GM19328 (cell line): ENCODE measurements at regions not wholly inside any gene's neighbourhood (a gene's known extent, or its start where the extent isn't known, plus 50 kb on each side); places are given as distances from the start of the nearest gene placed in this dataset.
"Not testable (repeated sequence)": the region's sequence is repeated elsewhere in the genome, so short reads cannot be mapped to it uniquely, and the experiment has no call there.

Experiments used
- ATAC-seq: cut with Tn5 transposase; IDR thresholded peaks from one replicate; pipeline ENCODE4 v1.9.1; 2021; ENCODE audit warnings: mild to moderate bottlenecking, moderate library complexity; ENCODE audit not compliant: unreplicated experiment

GRCh38 chr6:27593861-27594260 is 121.0 kb upstream of the ZNF184 start:
- ATAC-seq: no peak

DNA sequence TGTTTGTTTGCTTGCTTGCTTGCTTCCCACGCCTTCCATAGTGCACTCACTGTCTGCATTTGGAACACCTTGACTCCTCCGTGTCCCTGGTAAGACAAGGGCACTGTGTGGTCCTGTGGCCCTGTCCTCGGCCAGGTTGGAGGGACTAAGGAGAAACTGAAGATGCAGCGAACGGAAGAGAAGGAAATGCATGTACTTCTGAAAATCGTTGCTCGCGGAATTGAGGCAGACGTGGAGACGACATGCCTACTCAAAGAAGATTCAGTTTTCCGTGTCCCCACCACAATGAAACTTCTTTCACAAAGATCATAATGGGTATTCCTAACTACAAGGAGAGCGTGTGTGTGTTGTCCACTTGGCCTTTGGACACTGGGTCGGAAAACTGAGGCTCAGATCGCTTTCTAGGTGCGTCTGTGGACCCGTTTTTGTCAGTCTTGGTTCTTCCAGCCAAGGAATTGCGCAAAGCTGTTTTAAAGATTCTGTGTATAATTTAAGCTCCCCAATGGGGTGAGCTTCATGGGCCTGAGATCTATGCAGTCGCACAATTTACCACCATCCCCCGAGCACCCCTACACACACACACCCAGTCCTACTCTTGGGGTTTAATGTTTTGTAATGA is 120.4 kb upstream of the ZNF184 start:
- ATAC-seq: no peak

- peak; percentile 92 for ATAC-seq
Observed at GRCh38 chr6:27592481-27593199, 119.7 kb upstream of the ZNF184 start.

DNA sequence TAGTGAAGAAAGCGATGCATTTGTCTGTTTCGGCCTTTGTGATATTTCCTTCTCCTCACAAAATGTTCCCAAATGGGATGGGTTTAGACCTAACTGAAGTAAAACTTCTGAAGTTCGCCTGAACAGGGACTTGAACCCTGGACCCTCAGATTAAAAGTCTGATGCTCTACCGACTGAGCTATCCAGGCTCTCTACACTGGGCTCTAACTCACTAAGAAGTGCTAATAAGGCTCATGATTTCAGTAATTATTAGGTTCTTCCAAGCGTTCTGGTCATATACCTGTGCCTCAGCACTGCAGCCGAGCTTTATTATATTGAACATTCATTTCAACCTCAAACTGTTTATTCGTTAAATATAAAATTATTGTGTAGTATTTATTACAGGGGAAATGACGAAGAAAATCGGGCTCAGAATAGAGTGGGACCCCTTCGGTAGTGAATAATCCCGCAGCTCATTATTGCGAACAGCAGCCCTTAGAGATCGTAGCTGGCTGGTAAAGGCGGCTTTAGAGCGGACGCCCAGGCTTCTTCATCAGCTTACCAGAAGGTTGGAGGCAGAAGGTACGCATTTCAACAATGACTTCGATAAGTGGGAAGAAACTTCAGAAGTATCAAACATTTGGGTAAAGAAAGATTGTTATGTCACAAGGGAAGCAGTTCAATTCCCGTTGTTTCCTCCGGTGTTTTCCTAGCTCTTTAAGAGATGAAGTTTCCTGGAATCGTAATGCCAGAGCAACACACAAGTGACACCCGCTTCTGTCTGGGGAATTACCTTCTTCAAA is 119.0 kb upstream of the ZNF184 start:
- ATAC-seq: no peak

GRCh38 chr6:27585316-27585715 is 112.4 kb upstream of the ZNF184 start:
- not testable (repeated sequence) for ATAC-seq

- no peak for ATAC-seq
Observed at GRCh38 chr6:27584326-27584725, 111.4 kb upstream of the ZNF184 start.

- ATAC-seq: no peak
Observed at GRCh38 chr6:27582928-27583725, 110.2 kb upstream of the ZNF184 start.

GRCh38 chr6:27579973-27580372 is 107.1 kb upstream of the ZNF184 start:
- no peak for ATAC-seq

DNA sequence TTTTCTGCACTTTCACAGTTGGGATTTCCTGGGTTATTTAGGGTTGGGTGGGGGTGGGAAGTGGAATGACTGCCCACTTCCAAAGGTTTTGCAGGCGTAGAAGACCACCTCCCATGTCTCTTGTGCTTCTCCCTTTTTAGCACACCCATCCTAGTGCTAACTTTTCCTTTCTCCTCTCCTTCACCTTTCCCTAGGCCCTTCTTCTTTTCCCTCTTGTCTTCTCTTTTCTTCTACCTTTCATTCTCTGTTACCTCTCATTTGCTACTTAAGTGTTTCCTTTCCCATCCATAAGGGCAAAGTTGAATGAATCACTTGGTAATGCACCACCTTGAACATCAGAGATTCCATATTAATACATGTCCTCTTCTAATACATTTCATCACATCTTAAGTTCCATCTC is 105.0 kb upstream of the ZNF184 start:
- no peak for ATAC-seq

GRCh38 chr6:27575594-27576361 is 102.9 kb upstream of the ZNF184 start:
- ATAC-seq: no peak

DNA sequence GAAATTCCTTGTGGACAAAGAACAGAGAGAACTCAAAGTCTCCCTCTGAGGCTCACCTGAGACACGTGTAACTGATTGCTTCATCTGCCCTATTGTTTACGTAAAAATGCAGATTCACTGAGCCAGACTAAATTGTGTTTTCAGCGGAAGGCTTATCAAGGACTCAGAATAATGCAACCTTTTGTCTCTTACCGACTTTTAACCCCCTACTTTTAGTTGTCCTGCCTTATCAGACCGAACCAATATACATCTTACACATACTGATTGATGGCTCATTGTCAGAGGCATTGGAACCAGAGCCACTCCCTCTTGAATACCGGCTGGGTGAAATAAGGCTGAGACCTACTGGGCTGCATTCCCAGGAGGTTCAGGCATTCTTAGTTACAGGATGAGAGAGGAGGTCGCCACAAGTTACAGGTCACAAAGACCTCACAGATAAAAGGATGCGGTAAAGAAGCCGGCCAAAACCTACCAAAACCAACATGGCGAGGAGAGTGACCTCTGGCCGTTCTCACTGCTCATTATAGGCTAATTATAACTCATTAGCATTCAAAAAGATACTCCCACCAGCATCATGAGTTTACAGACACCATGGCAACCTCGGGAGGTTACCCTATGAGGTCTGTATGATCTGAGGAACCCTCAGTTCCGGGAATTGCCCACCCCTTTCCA is 95.5 kb upstream of the ZNF184 start:
- no peak for ATAC-seq

- no peak for ATAC-seq
Observed at GRCh38 chr6:27565839-27566779, 93.2 kb upstream of the ZNF184 start.

- ATAC-seq: no peak
Observed at GRCh38 chr6:27562027-27562410, 89.1 kb upstream of the ZNF184 start.

DNA sequence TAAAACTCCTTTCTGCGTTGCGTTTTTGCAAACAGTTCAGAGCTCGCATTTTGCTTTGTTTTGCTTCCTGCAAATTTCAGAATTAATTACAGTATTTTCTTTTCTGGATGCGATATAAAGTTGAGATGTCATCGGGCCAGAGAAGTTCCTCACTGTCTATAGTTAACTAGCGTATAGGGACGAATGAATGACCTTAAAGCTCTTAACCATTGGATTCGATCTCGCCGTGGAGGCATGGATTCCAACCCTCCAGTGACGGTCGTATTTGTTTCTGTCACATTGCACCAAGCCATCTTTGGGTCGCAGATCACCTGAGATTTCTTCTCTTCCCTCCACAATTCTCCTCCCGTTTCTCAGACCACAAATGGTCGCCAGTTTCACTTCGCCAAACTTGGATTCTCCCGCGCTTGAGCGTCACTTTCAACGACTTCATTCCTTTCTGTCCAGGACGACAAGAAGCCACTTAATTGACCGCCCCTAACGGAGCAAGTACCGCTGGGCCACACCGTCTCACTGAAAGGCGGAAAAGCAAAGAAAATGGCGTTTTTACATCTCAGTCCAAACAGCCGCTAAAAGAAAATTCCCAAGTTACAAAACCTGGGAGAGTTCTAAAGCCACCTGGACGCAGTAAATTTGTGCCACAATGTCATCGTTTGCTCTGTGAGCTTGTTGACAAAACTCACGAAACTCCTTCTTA is 85.3 kb upstream of the ZNF184 start:
- no peak for ATAC-seq

DNA sequence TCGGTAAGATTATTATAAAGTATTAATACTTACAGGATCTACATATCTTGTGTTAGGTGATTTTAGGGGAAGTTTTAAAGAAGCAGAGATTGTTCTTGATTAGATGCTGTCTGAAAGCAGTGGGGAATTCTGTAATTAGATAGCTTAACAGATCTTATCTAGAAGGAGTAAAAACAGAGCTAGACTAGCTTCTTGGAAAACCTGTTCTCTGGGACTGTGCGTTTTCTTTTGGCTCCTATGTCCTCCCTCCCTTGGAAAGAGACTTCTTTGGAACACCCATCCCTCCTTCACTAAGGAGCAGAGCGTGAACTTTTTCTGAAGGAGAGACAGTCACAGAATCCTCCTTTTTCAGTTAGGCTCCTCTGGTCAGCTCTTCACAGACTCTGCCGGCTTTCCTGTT is 83.5 kb upstream of the ZNF184 start:
- ATAC-seq: no peak

DNA sequence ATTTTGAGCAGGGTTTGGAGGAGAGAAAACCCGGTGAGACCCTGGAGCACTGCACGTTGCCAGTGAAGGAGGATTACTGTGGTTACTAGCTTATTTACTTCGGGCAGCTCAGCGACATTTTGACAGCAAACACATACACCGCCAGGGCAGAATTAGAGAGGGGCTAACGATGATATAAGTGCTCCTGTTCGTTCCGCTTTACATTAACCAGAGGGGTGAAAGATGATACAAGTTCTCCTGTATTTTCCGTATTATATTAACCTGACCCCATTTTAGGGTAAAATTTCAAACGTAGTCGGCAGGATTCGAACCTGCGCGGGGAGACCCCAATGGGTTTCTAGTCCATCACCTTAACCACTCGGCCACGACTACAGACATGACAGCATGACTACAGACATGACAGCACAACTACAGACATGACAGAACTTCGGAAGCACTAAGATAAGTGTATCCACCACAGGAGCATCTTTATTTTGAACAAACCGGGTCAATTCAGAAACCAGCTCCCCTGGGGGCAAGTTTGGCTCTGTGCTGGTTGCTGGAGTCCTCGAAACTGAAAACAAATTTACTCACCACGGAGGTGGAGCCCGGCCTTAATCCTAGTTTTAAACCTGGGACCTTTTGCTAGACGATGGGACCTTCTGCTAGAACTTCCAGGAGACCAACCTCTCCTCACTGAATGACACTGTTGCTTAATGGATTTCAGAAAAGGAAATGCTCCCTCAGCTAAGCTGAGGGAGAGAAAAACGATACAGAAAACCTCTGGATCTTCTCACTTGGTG is 80.4 kb upstream of the ZNF184 start:
- no peak for ATAC-seq

- ATAC-seq: no peak
Observed at GRCh38 chr6:27551607-27552006, 78.7 kb upstream of the ZNF184 start.
